ENCODE measurements at regions not wholly inside any gene's neighbourhood (a gene's known extent, or its start where the extent isn't known, plus 50 kb on each side); places are given as distances from the start of the nearest gene placed in this dataset.

- TF ChIP-seq POLR2A (IDR thresholded peaks at IDR 0.05) (no peak), CTCF (IDR thresholded peaks at IDR 0.05) (no peak), POLR2AphosphoS5 (IDR thresholded peaks at IDR 0.05) (no peak)
These were observed 164.4 kb downstream of the GLRX3 start for GRCh38 chr10:130300608-130301020.
